MG63 (cell line): ENCODE measurements at regions not wholly inside any gene's neighbourhood (a gene's known extent, or its start where the extent isn't known, plus 50 kb on each side); places are given as distances from the start of the nearest gene placed in this dataset.
"Not testable (repeated sequence)": the region's sequence is repeated elsewhere in the genome, so short reads cannot be mapped to it uniquely, and the experiment has no call there.

Experiments
- DNase-seq: peaks from one replicate; pipeline ENCODE4 v3.0.0-alpha.2; 2020
- H3K27me3 ChIP-seq: fragments of 250-450 bp; sonication (Bioruptor Pico); 2 replicates; pipeline ENCODE4 v1.5.1; 2020; ENCODE audit warnings: mild to moderate bottlenecking, moderate library complexity
- H3K36me3 ChIP-seq: fragments of 250-450 bp; sonication (Bioruptor Pico); 2 replicates; pipeline ENCODE4 v1.5.1; 2020; ENCODE audit warnings: mild to moderate bottlenecking, moderate library complexity
- H3K4me3 ChIP-seq: fragments of 250-450 bp; sonication (Bioruptor Pico); 2 replicates; pipeline ENCODE4 v1.5.1; 2020; ENCODE audit warnings: mild to moderate bottlenecking, moderate library complexity
- H3K9me3 ChIP-seq: fragments of 250-450 bp; sonication (Bioruptor Pico); 2 replicates; pipeline ENCODE4 v1.5.1; 2020; ENCODE audit warnings: mild to moderate bottlenecking, moderate library complexity

GRCh38 chr21:10270211-10270610 is 251.2 kb upstream of the TPTE start:
- not testable (repeated sequence) for H3K4me3 ChIP-seq, DNase-seq, H3K27me3 ChIP-seq, H3K9me3 ChIP-seq, H3K36me3 ChIP-seq

- DNase-seq, H3K27me3 ChIP-seq, H3K4me3 ChIP-seq, H3K9me3 ChIP-seq, H3K36me3 ChIP-seq: not testable (repeated sequence)
These were observed 249.6 kb upstream of the TPTE start for GRCh38 chr21:10271666-10272207.

GRCh38 chr21:10272216-10272615 is 249.2 kb upstream of the TPTE start:
- no peak for DNase-seq
- H3K27me3 ChIP-seq, result no peaks in the 10 kb centered on the region
- no peaks in the 10 kb centered on the region for H3K9me3 ChIP-seq
- H3K36me3 ChIP-seq, result no peaks in the 10 kb centered on the region
- no peak overlapping the region for H3K4me3 ChIP-seq

- Histone ChIP-seq H3K27me3 (no peaks in the 10 kb centered on the region), H3K9me3 (no peaks in the 10 kb centered on the region), H3K4me3 (no peak overlapping the region), H3K36me3 (no peaks in the 10 kb centered on the region)
- DNase-seq, result no peak
These were observed 248.2 kb upstream of the TPTE start for GRCh38 chr21:10273196-10273595.

- H3K4me3 ChIP-seq, H3K27me3 ChIP-seq, H3K9me3 ChIP-seq, H3K36me3 ChIP-seq: not testable (repeated sequence)
- peak; percentile 29 for DNase-seq
These were observed 247.5 kb upstream of the TPTE start for GRCh38 chr21:10273794-10274338.
